Endothelial cell (in vitro differentiated cells): ENCODE measurements at regions not wholly inside any gene's neighbourhood (a gene's known extent, or its start where the extent isn't known, plus 50 kb on each side); places are given as distances from the start of the nearest gene placed in this dataset.
A peak's percentile ranks its signal among the peaks of the same experiment; 100 is the strongest.
"Not testable (repeated sequence)": the region's sequence is repeated elsewhere in the genome, so short reads cannot be mapped to it uniquely, and the experiment has no call there.

Experiments
- DNase-seq: peaks from one replicate; pipeline ENCODE4 v3.0.0; 2021; ENCODE audit warnings: low spot score
- H3K27ac Mint-ChIP-seq: one replicate; pipeline ENCODE4 v1.8.0; 2021; ENCODE audit warnings: mixed read lengths, inconsistent platforms; ENCODE audit not compliant: unreplicated experiment
- H3K27me3 Mint-ChIP-seq: one replicate; pipeline ENCODE4 v1.8.0; 2021; ENCODE audit warnings: mild to moderate bottlenecking, moderate library complexity, mixed read lengths, inconsistent platforms; ENCODE audit not compliant: unreplicated experiment
- H3K36me3 Mint-ChIP-seq: one replicate; pipeline ENCODE4 v1.8.0; 2021; ENCODE audit warnings: mild to moderate bottlenecking, low read depth, mixed read lengths, inconsistent platforms; ENCODE audit not compliant: unreplicated experiment
- H3K4me1 Mint-ChIP-seq: one replicate; pipeline ENCODE4 v1.8.0; 2021; ENCODE audit warnings: mild to moderate bottlenecking, mixed read lengths, inconsistent platforms; ENCODE audit not compliant: unreplicated experiment
- H3K4me3 Mint-ChIP-seq: one replicate; pipeline ENCODE4 v1.8.0; 2021; ENCODE audit warnings: mild to moderate bottlenecking, mixed read lengths, inconsistent platforms; ENCODE audit not compliant: unreplicated experiment
- H3K9me3 Mint-ChIP-seq: one replicate; pipeline ENCODE4 v1.8.0; 2021; ENCODE audit warnings: mixed read lengths, inconsistent platforms; ENCODE audit not compliant: unreplicated experiment
- CTCF ChIP-seq: fragments of 200-600 bp; sonication (generic); IDR thresholded peaks from one replicate; pipeline ENCODE4 v1.5.0; 2021; ENCODE audit warnings: antibody characterized with exemption; ENCODE audit not compliant: unreplicated experiment

GRCh38 chr9:97221478-97222355 is 85.7 kb upstream of the CCDC180 start:
- not testable (repeated sequence) for H3K9me3 Mint-ChIP-seq, H3K27ac Mint-ChIP-seq, H3K36me3 Mint-ChIP-seq, H3K4me1 Mint-ChIP-seq
- Mint-ChIP-seq H3K27me3 (peaks cover 17% of the 10 kb centered on the region), H3K4me3 (peak overlapping the region; percentile 85)
- DNase-seq, result peak; percentile 70

- peak; percentile 18 for DNase-seq
- Mint-ChIP-seq H3K9me3 (no peaks in the 10 kb centered on the region), H3K27ac (no peak overlapping the region), H3K27me3 (peaks cover 17% of the 10 kb centered on the region), H3K36me3 (no peaks in the 10 kb centered on the region), H3K4me1 (peaks cover 7% of the 10 kb centered on the region), H3K4me3 (peak overlapping the region; percentile 85)
- no peak for TF ChIP-seq CTCF
Observed at GRCh38 chr9:97220894-97221477, 86.5 kb upstream of the CCDC180 start.

- H3K9me3 Mint-ChIP-seq, H3K36me3 Mint-ChIP-seq, H3K27ac Mint-ChIP-seq, DNase-seq, H3K4me3 Mint-ChIP-seq: not testable (repeated sequence)
- peaks cover 18% of the 10 kb centered on the region for H3K27me3 Mint-ChIP-seq
- peaks cover 11% of the 10 kb centered on the region for H3K4me1 Mint-ChIP-seq
Observed at GRCh38 chr9:97220396-97220795, 87.1 kb upstream of the CCDC180 start.

- Mint-ChIP-seq H3K4me1 (peaks cover 17% of the 10 kb centered on the region), H3K27me3 (peaks cover 23% of the 10 kb centered on the region), H3K27ac (peak overlapping the region; percentile 70), H3K4me3 (peak overlapping the region; percentile 13)
- H3K36me3 Mint-ChIP-seq, DNase-seq, H3K9me3 Mint-ChIP-seq: not testable (repeated sequence)
Observed at GRCh38 chr9:97219443-97220140, 87.9 kb upstream of the CCDC180 start.

- H3K27ac Mint-ChIP-seq, H3K36me3 Mint-ChIP-seq, H3K4me3 Mint-ChIP-seq, DNase-seq, H3K9me3 Mint-ChIP-seq: not testable (repeated sequence)
- peaks cover 19% of the 10 kb centered on the region for H3K4me1 Mint-ChIP-seq
- H3K27me3 Mint-ChIP-seq, result peaks cover 15% of the 10 kb centered on the region
Observed at GRCh38 chr9:97215127-97215526, 92.3 kb upstream of the CCDC180 start.

- not testable (repeated sequence) for H3K4me3 Mint-ChIP-seq, H3K36me3 Mint-ChIP-seq, H3K27ac Mint-ChIP-seq, H3K9me3 Mint-ChIP-seq, DNase-seq
- peaks cover 19% of the 10 kb centered on the region for H3K4me1 Mint-ChIP-seq
- peaks cover 15% of the 10 kb centered on the region for H3K27me3 Mint-ChIP-seq
Observed at GRCh38 chr9:97214556-97214955, 92.9 kb upstream of the CCDC180 start.

- H3K36me3 Mint-ChIP-seq, result peaks cover 14% of the 10 kb centered on the region
- H3K27ac Mint-ChIP-seq, H3K27me3 Mint-ChIP-seq, H3K4me1 Mint-ChIP-seq, DNase-seq, H3K9me3 Mint-ChIP-seq, H3K4me3 Mint-ChIP-seq: not testable (repeated sequence)
Observed at GRCh38 chr9:97199683-97200082, 107.8 kb upstream of the CCDC180 start.

GRCh38 chr9:97193767-97194166 is 113.7 kb upstream of the CCDC180 start:
- DNase-seq, H3K9me3 Mint-ChIP-seq, H3K36me3 Mint-ChIP-seq, H3K27me3 Mint-ChIP-seq, H3K4me3 Mint-ChIP-seq, H3K4me1 Mint-ChIP-seq, H3K27ac Mint-ChIP-seq: not testable (repeated sequence)
